MM.1S (cell line): ENCODE measurements at regions not wholly inside any gene's neighbourhood (a gene's known extent, or its start where the extent isn't known, plus 50 kb on each side); places are given as distances from the start of the nearest gene placed in this dataset.
"Not testable (repeated sequence)": the region's sequence is repeated elsewhere in the genome, so short reads cannot be mapped to it uniquely, and the experiment has no call there.

ENCODE experiments used
- DNase-seq: peaks from one replicate; pipeline ENCODE4 v3.0.0-alpha.2; 2015
- H2AFZ ChIP-seq: fragments of 300-600 bp; sonication (generic); 2 replicates; pipeline ENCODE4 v1.6.0; 2016; ENCODE audit warnings: antibody characterized with exemption, low read length
- H3F3A ChIP-seq: fragments of 300-600 bp; sonication (generic); 2 replicates; pipeline ENCODE4 v1.6.1; 2016; ENCODE audit warnings: mild to moderate bottlenecking, antibody characterized with exemption, low read length, moderate library complexity, mixed read lengths; ENCODE audit not compliant: insufficient read depth
- H3K27ac ChIP-seq: fragments of 300-600 bp; sonication (generic); 2 replicates; pipeline ENCODE4 v1.5.1; 2016; ENCODE audit warnings: mild to moderate bottlenecking, low read length
- H3K27me3 ChIP-seq: fragments of 300-600 bp; sonication (generic); replicated peaks from 2 replicates; pipeline ENCODE4 v1.6.0; 2016; ENCODE audit warnings: low read length; ENCODE audit not compliant: insufficient read depth
- H3K36me3 ChIP-seq: fragments of 300-600 bp; sonication (generic); replicated peaks from 2 replicates; pipeline ENCODE4 v1.6.1; 2016; ENCODE audit warnings: mild to moderate bottlenecking, low read length, mixed read lengths; ENCODE audit not compliant: insufficient read depth
- H3K4me1 ChIP-seq: fragments of 300-600 bp; sonication (generic); 2 replicates; pipeline ENCODE4 v1.6.1; 2016; ENCODE audit warnings: low read length, mixed read lengths
- H3K4me2 ChIP-seq: fragments of 300-600 bp; sonication (generic); 2 replicates; pipeline ENCODE4 v1.6.0; 2016; ENCODE audit warnings: low read depth, low read length
- H3K4me3 ChIP-seq: fragments of 300-600 bp; sonication (generic); 2 replicates; pipeline ENCODE4 v1.5.1; 2016; ENCODE audit warnings: low read length, mixed read lengths
- H3K79me2 ChIP-seq: fragments of 300-600 bp; sonication (generic); 2 replicates; pipeline ENCODE4 v1.6.1; 2016; ENCODE audit warnings: mixed run types, low read length, mixed read lengths
- H3K9ac ChIP-seq: fragments of 300-600 bp; sonication (generic); 2 replicates; pipeline ENCODE4 v1.6.1; 2016; ENCODE audit warnings: low read length, mixed read lengths
- H3K9me2 ChIP-seq: fragments of 300-600 bp; sonication (generic); replicated peaks from 2 replicates; pipeline ENCODE4 v1.6.1; 2016; ENCODE audit warnings: mild to moderate bottlenecking, low read length, mixed read lengths; ENCODE audit not compliant: insufficient read depth
- H3K9me3 ChIP-seq: fragments of 300-600 bp; sonication (generic); replicated peaks from 2 replicates; pipeline ENCODE4 v1.6.1; 2016; ENCODE audit warnings: mild to moderate bottlenecking, low read length, mixed read lengths; ENCODE audit not compliant: insufficient read depth
- H4K20me1 ChIP-seq: fragments of 300-600 bp; sonication (generic); 2 replicates; pipeline ENCODE4 v1.6.1; 2016; ENCODE audit warnings: mild to moderate bottlenecking, low read length, moderate library complexity, mixed read lengths; ENCODE audit not compliant: insufficient read depth
- EZH2 ChIP-seq: fragments of 300-600 bp; sonication (generic); optimal IDR thresholded peaks from 2 replicates; pipeline ENCODE3; 2017; ENCODE audit warnings: low read depth, mild to moderate bottlenecking, antibody characterized with exemption, low read length, mixed read lengths
- EZH2phosphoT487 ChIP-seq: fragments of 300-600 bp; sonication (generic); IDR thresholded peaks from 2 replicates; pipeline ENCODE4 v1.6.1; 2018; ENCODE audit warnings: antibody characterized with exemption, low read length
- TF ChIP-seq, protein P1 (sequence below): fragments of 300-600 bp; sonication (generic); IDR thresholded peaks from 2 replicates; pipeline ENCODE4 v1.5.1; 2016; ENCODE audit warnings: antibody characterized with exemption, low read length, mixed read lengths

DNA sequence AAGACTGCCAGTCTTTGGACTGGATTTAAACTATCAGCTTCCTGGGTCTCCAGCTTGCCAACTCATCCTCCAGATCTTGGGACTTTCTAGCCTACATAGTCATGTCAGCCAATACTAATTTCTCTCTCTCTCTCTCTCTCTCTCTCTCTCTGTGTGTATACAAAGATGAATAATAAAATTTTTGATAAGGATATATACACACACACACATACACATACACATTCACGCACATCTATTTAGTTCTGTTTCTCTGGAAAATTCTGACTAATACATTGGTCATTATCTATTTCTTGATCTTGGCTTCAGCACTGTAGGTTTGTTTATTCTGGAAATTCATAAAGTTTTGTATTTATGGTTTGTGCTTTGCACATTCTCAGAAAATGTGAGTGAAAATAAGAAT, 1606.2 kb upstream of the NUDT12 start:
- Histone ChIP-seq H3K27me3 (no peaks in the 10 kb centered on the region), H3F3A (no peaks in the 10 kb centered on the region), H3K9ac (no peak overlapping the region), H2AFZ (no peak overlapping the region), H3K27ac (no peak overlapping the region), H3K79me2 (no peaks in the 10 kb centered on the region), H3K4me2 (no peak overlapping the region), H3K4me3 (no peak overlapping the region), H3K9me3 (no peaks in the 10 kb centered on the region), H3K9me2 (no peaks in the 10 kb centered on the region; the same call in 1 of the 2 replicates), H4K20me1 (no peaks in the 10 kb centered on the region), H3K4me1 (no peaks in the 10 kb centered on the region), H3K36me3 (no peaks in the 10 kb centered on the region)
- no peak for DNase-seq
- TF ChIP-seq EZH2: no peak
- TF ChIP-seq, protein P1, sequence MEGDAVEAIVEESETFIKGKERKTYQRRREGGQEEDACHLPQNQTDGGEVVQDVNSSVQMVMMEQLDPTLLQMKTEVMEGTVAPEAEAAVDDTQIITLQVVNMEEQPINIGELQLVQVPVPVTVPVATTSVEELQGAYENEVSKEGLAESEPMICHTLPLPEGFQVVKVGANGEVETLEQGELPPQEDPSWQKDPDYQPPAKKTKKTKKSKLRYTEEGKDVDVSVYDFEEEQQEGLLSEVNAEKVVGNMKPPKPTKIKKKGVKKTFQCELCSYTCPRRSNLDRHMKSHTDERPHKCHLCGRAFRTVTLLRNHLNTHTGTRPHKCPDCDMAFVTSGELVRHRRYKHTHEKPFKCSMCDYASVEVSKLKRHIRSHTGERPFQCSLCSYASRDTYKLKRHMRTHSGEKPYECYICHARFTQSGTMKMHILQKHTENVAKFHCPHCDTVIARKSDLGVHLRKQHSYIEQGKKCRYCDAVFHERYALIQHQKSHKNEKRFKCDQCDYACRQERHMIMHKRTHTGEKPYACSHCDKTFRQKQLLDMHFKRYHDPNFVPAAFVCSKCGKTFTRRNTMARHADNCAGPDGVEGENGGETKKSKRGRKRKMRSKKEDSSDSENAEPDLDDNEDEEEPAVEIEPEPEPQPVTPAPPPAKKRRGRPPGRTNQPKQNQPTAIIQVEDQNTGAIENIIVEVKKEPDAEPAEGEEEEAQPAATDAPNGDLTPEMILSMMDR: no peak
- no peak for TF ChIP-seq EZH2phosphoT487

DNA sequence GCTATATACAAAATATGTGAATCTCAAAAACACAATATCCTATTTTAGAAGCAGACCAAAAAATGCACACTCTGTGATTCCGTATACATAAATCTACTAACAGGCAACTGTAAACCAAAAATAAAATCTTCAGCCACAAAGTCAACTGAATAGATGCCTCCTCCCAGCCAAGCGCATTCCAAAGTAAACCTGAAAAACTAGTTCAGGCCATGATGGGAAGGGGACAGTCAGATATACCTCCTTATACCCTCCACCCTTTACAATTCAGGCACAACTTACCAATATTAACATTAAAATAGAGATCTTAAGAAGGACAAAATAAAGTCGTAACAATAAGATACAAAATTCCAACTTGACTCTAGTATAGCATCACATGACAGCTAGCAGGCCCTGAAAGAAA, 1604.5 kb upstream of the NUDT12 start:
- H3K9ac ChIP-seq: no peak overlapping the region
- no peaks in the 10 kb centered on the region for H3K79me2 ChIP-seq
- no peaks in the 10 kb centered on the region for H3F3A ChIP-seq
- no peaks in the 10 kb centered on the region for H3K36me3 ChIP-seq
- no peaks in the 10 kb centered on the region for H3K27me3 ChIP-seq
- H3K9me2 ChIP-seq: no peaks in the 10 kb centered on the region
- no peak for DNase-seq
- H3K4me2 ChIP-seq: no peak overlapping the region
- no peak overlapping the region for H3K4me3 ChIP-seq
- H4K20me1 ChIP-seq: no peaks in the 10 kb centered on the region
- H3K9me3 ChIP-seq: no peaks in the 10 kb centered on the region
- no peak overlapping the region for H3K27ac ChIP-seq
- no peaks in the 10 kb centered on the region for H3K4me1 ChIP-seq
- TF ChIP-seq EZH2: no peak
- no peak for TF ChIP-seq EZH2phosphoT487
- TF ChIP-seq, protein P1: no peak
- no peak overlapping the region for H2AFZ ChIP-seq

DNA sequence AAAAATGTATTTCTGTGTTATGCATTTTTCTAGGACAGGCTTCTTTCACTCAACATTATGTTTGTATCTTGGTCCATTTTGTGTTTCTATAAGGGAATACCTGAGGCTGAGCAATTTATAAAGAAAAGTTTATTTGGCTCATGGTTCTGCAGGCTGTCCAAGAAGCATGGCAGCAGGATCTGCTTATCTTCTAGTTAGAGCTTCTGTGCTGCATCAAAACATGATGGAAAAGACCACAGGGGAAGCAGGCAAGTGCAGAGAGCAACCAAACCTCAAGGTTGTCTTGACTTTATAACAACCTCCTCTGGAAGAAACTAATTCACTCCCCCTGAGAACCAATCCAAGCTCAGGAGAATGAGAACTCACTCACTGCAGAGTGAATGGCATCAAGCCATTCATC, 1601.0 kb upstream of the NUDT12 start:
- H3K4me1 ChIP-seq: no peaks in the 10 kb centered on the region
- no peak overlapping the region for H3K4me2 ChIP-seq
- H3K4me3 ChIP-seq: no peak overlapping the region
- H3K9me2 ChIP-seq: no peaks in the 10 kb centered on the region
- no peaks in the 10 kb centered on the region for H3F3A ChIP-seq
- H3K27ac ChIP-seq: no peak overlapping the region
- H4K20me1 ChIP-seq: no peaks in the 10 kb centered on the region
- no peak overlapping the region for H2AFZ ChIP-seq
- no peaks in the 10 kb centered on the region for H3K9me3 ChIP-seq
- H3K27me3 ChIP-seq: no peaks in the 10 kb centered on the region
- TF ChIP-seq, protein P1: no peak
- TF ChIP-seq EZH2phosphoT487: no peak
- no peak for TF ChIP-seq EZH2
- no peak overlapping the region for H3K9ac ChIP-seq
- H3K36me3 ChIP-seq: no peaks in the 10 kb centered on the region
- no peak for DNase-seq
- no peaks in the 10 kb centered on the region for H3K79me2 ChIP-seq

DNA sequence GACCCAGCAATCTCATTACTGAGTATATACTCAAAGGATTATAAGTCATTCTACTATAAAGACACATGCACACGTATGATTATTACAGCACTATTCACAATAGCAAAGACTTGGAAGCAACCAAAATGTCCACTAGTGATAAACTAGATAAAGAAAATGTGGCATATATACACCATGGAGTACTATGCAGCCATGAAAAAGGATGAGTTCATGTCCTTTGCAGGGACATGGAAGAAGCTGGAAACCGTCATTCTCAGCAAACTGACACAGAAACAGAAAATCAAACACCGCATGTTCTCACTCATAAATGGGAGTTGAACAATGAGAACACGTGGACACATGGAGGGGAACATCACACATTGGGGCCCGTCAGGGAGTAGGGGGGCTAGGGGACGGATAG, 1600.0 kb upstream of the NUDT12 start:
- H3K4me2 ChIP-seq, H3K79me2 ChIP-seq, H3K27me3 ChIP-seq, H3K9ac ChIP-seq, H3F3A ChIP-seq, H3K9me3 ChIP-seq, H2AFZ ChIP-seq, H4K20me1 ChIP-seq, DNase-seq, H3K4me3 ChIP-seq, H3K27ac ChIP-seq, H3K9me2 ChIP-seq, H3K36me3 ChIP-seq, H3K4me1 ChIP-seq: not testable (repeated sequence)
